ENCODE measurements at regions not wholly inside any gene's neighbourhood (a gene's known extent, or its start where the extent isn't known, plus 50 kb on each side); places are given as distances from the start of the nearest gene placed in this dataset.

DNA sequence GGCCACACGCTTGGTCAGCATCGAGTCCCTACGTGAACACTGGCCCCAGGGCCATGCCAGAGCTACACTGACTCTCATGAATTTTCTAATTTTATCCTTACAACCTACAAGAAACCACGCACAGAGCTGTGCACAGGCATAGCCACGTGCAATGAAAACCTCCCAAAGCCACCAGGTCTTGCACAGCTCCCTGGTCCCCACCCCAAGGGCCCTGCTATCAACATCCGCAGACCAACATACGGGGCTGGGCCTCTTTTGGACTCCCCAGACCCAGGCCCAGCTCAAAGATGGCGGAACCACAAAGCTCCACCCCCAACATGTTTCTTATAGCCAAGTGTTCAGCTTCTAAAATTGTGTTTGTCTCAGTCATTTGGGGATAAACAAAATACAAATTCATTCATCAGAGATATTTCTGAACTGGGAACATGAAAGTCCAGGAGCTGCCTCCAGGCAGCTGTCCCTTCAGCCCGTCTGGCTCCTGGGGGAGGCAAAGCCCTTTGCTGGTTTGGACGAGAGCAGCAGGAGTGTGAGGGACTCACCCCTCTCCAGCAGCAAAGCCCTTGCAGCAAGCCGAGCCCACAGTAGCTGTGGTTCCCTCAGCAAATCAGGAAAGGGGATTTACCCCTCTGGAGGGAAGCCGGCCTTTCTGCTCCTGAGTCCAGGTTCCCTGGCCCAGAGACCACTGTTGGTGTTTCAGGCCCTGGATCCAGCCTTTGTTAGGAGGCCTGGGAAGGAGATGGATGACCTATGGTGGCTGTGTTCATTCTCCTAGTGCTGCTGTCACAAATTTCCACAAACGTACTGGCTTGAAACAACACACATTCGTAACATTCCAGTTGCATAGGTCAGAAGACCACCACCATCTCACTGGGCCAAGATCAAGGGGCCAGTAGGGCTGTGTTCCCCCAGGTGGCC, 75.1 kb downstream of the OAT start:
- no peaks in the 10 kb centered on the region for H3K9me3 Mint-ChIP-seq

More for the DNA sequence above, 75.1 kb downstream of the OAT start:
- Histone ChIP-seq H3K27me3 (ENCODE audit: insufficient read depth) (no peaks in the 10 kb centered on the region), H3K4me1 (ENCODE audit: insufficient read depth) (no peaks in the 10 kb centered on the region), H3K4me2 (no peak overlapping the region), H2AFZ (no peak overlapping the region), H3K9me2 (ENCODE audit: insufficient read depth) (no peaks in the 10 kb centered on the region; the same call in 1 of the 2 replicates), H3K36me3 (ENCODE audit: insufficient read depth) (no peaks in the 10 kb centered on the region), H3F3A (replicated peaks; ENCODE audit: low read depth) (no peaks in the 10 kb centered on the region), H3K4me3 (no peak overlapping the region), H3K79me2 (replicated peaks; ENCODE audit: insufficient read depth) (no peaks in the 10 kb centered on the region), H3K27ac (ENCODE audit: low read depth) (no peak overlapping the region), H4K20me1 (replicated peaks; ENCODE audit: insufficient read depth) (no peaks in the 10 kb centered on the region)
- no peak for ATAC-seq
- Mint-ChIP-seq H3K27me3 (ENCODE audit: insufficient read depth, low read depth, poor library complexity) (peaks cover 7% of the 10 kb centered on the region), H3K27ac (no peak overlapping the region), H3K36me3 (ENCODE audit: low read depth) (no peaks in the 10 kb centered on the region), H3K4me1 (peaks cover 2% of the 10 kb centered on the region; the same call in 1 of the 3 replicates), H3K4me3 (no peak overlapping the region)
- no peak for DNase-seq (ENCODE audit: low spot score)
- TF ChIP-seq NANOG (IDR thresholded peaks at IDR 0.05; ENCODE audit: borderline replicate concordance) (no peak), JUNB (IDR thresholded peaks at IDR 0.05; ENCODE audit: unreplicated experiment) (no peak), EZH2phosphoT487 (IDR thresholded peaks at IDR 0.05; ENCODE audit: unreplicated experiment) (no peak), ZNF114 (CRISPR knock-in tag; IDR thresholded peaks at IDR 0.05) (no peak), STAT1 (IDR thresholded peaks at IDR 0.05; ENCODE audit: unreplicated experiment) (no peak), CREB1 (CRISPR knock-in tag; IDR thresholded peaks at IDR 0.05; ENCODE audit: low read depth) (no peak), POLR2AphosphoS5 (IDR thresholded peaks at IDR 0.05; ENCODE audit: low read depth) (no peak), EZH2 (IDR thresholded peaks at IDR 0.05; ENCODE audit: low read depth, unreplicated experiment) (no peak)
- TF ChIP-seq, protein P1, sequence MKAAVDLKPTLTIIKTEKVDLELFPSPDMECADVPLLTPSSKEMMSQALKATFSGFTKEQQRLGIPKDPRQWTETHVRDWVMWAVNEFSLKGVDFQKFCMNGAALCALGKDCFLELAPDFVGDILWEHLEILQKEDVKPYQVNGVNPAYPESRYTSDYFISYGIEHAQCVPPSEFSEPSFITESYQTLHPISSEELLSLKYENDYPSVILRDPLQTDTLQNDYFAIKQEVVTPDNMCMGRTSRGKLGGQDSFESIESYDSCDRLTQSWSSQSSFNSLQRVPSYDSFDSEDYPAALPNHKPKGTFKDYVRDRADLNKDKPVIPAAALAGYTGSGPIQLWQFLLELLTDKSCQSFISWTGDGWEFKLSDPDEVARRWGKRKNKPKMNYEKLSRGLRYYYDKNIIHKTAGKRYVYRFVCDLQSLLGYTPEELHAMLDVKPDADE (IDR thresholded peaks at IDR 0.05) = no peak
- TF ChIP-seq, protein P2, sequence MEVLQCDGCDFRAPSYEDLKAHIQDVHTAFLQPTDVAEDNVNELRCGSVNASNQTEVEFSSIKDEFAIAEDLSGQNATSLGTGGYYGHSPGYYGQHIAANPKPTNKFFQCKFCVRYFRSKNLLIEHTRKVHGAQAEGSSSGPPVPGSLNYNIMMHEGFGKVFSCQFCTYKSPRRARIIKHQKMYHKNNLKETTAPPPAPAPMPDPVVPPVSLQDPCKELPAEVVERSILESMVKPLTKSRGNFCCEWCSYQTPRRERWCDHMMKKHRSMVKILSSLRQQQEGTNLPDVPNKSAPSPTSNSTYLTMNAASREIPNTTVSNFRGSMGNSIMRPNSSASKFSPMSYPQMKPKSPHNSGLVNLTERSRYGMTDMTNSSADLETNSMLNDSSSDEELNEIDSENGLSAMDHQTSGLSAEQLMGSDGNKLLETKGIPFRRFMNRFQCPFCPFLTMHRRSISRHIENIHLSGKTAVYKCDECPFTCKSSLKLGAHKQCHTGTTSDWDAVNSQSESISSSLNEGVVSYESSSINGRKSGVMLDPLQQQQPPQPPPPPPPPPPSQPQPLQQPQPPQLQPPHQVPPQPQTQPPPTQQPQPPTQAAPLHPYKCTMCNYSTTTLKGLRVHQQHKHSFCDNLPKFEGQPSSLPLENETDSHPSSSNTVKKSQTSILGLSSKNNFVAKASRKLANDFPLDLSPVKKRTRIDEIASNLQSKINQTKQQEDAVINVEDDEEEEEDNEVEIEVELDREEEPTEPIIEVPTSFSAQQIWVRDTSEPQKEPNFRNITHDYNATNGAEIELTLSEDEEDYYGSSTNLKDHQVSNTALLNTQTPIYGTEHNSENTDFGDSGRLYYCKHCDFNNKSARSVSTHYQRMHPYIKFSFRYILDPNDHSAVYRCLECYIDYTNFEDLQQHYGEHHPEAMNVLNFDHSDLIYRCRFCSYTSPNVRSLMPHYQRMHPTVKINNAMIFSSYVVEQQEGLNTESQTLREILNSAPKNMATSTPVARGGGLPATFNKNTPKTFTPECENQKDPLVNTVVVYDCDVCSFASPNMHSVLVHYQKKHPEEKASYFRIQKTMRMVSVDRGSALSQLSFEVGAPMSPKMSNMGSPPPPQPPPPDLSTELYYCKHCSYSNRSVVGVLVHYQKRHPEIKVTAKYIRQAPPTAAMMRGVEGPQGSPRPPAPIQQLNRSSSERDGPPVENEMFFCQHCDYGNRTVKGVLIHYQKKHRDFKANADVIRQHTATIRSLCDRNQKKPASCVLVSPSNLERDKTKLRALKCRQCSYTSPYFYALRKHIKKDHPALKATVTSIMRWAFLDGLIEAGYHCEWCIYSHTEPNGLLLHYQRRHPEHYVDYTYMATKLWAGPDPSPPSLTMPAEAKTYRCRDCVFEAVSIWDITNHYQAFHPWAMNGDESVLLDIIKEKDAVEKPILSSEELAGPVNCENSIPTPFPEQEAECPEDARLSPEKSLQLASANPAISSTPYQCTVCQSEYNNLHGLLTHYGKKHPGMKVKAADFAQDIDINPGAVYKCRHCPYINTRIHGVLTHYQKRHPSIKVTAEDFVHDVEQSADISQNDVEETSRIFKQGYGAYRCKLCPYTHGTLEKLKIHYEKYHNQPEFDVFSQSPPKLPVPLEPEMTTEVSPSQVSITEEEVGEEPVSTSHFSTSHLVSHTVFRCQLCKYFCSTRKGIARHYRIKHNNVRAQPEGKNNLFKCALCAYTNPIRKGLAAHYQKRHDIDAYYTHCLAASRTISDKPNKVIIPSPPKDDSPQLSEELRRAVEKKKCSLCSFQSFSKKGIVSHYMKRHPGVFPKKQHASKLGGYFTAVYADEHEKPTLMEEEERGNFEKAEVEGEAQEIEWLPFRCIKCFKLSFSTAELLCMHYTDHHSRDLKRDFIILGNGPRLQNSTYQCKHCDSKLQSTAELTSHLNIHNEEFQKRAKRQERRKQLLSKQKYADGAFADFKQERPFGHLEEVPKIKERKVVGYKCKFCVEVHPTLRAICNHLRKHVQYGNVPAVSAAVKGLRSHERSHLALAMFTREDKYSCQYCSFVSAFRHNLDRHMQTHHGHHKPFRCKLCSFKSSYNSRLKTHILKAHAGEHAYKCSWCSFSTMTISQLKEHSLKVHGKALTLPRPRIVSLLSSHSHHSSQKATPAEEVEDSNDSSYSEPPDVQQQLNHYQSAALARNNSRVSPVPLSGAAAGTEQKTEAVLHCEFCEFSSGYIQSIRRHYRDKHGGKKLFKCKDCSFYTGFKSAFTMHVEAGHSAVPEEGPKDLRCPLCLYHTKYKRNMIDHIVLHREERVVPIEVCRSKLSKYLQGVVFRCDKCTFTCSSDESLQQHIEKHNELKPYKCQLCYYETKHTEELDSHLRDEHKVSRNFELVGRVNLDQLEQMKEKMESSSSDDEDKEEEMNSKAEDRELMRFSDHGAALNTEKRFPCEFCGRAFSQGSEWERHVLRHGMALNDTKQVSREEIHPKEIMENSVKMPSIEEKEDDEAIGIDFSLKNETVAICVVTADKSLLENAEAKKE (CRISPR knock-in tag; IDR thresholded peaks at IDR 0.05) = no peak
- TF ChIP-seq, protein P3, sequence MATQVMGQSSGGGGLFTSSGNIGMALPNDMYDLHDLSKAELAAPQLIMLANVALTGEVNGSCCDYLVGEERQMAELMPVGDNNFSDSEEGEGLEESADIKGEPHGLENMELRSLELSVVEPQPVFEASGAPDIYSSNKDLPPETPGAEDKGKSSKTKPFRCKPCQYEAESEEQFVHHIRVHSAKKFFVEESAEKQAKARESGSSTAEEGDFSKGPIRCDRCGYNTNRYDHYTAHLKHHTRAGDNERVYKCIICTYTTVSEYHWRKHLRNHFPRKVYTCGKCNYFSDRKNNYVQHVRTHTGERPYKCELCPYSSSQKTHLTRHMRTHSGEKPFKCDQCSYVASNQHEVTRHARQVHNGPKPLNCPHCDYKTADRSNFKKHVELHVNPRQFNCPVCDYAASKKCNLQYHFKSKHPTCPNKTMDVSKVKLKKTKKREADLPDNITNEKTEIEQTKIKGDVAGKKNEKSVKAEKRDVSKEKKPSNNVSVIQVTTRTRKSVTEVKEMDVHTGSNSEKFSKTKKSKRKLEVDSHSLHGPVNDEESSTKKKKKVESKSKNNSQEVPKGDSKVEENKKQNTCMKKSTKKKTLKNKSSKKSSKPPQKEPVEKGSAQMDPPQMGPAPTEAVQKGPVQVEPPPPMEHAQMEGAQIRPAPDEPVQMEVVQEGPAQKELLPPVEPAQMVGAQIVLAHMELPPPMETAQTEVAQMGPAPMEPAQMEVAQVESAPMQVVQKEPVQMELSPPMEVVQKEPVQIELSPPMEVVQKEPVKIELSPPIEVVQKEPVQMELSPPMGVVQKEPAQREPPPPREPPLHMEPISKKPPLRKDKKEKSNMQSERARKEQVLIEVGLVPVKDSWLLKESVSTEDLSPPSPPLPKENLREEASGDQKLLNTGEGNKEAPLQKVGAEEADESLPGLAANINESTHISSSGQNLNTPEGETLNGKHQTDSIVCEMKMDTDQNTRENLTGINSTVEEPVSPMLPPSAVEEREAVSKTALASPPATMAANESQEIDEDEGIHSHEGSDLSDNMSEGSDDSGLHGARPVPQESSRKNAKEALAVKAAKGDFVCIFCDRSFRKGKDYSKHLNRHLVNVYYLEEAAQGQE (IDR thresholded peaks at IDR 0.05; ENCODE audit: unreplicated experiment) = no peak
